HFF-Myc (cell line): ENCODE measurements at regions not wholly inside any gene's neighbourhood (a gene's known extent, or its start where the extent isn't known, plus 50 kb on each side); places are given as distances from the start of the nearest gene placed in this dataset.
A peak's percentile ranks its signal among the peaks of the same experiment; 100 is the strongest.

Source experiments
- DNase-seq: peaks from one replicate; pipeline ENCODE4 v3.0.0-alpha.2; 2011; ENCODE audit warnings: low read depth; ENCODE audit errors: extremely low read depth
- H3K4me3 ChIP-seq: replicated peaks from 2 replicates; pipeline ENCODE4 v1.5.1; 2011; ENCODE audit warnings: low read depth, mild to moderate bottlenecking, control low read depth, low read length
- CTCF ChIP-seq: IDR thresholded peaks from 2 replicates; pipeline ENCODE4 v1.5.1; 2012; ENCODE audit warnings: mild to moderate bottlenecking, low read depth, low read length, control low read depth; ENCODE audit errors: missing control alignments

GRCh38 chr17:20920095-20920814 is 122.6 kb downstream of the USP22 start:
- no peak for TF ChIP-seq CTCF
- no peak for DNase-seq
- no peak overlapping the region for H3K4me3 ChIP-seq

GRCh38 chr17:20920815-20921199 is 122.0 kb downstream of the USP22 start:
- no peak overlapping the region for H3K4me3 ChIP-seq
- TF ChIP-seq CTCF, result no peak
- DNase-seq, result no peak

- H3K4me3 ChIP-seq, result no peak overlapping the region
- peak; percentile 35 for DNase-seq
Measured at GRCh38 chr17:20922128-20922670, 120.6 kb downstream of the USP22 start.

GRCh38 chr17:20924306-20924705 is 118.5 kb downstream of the USP22 start:
- no peak for TF ChIP-seq CTCF
- no peak overlapping the region for H3K4me3 ChIP-seq
- DNase-seq, result no peak

More at GRCh38 chr17:20922128-20922670, 120.6 kb downstream of the USP22 start:
- no peak for TF ChIP-seq CTCF

- no peak for TF ChIP-seq CTCF
- DNase-seq, result no peak
- no peak overlapping the region for H3K4me3 ChIP-seq
Measured at GRCh38 chr17:20925091-20925490, 117.7 kb downstream of the USP22 start.

GRCh38 chr17:20925954-20926353 is 116.9 kb downstream of the USP22 start:
- no peak overlapping the region for H3K4me3 ChIP-seq
- DNase-seq, result no peak
- TF ChIP-seq CTCF, result no peak
